Left lung (tissue), 4 donors: ENCODE measurements at regions not wholly inside any gene's neighbourhood (a gene's known extent, or its start where the extent isn't known, plus 50 kb on each side); places are given as distances from the start of the nearest gene placed in this dataset.

Source experiments
- ATAC-seq: fragments of 200-7000 bp; cut with Tn5 transposase; one replicate; pipeline ENCODE4 v1.9.1; 2020; ENCODE audit warnings: moderate library complexity
- DNase-seq, 4 donors: peaks; one replicate each; pipeline ENCODE4 v3.0.0-alpha.2; 2013 to 2020
- H3K27ac ChIP-seq, 2 donors: fragments of 200-600 bp; sonication (generic) in 1 of 2; one replicate each; pipeline versions ENCODE4 v1.5.0 to v1.8.0; 2020 to 2021
- H3K27me3 ChIP-seq, 2 donors: fragments of 200-600 bp; sonication (generic) in 1 of 2; one replicate each; pipeline versions ENCODE4 v1.5.0 to v1.8.0; 2020 to 2021
- H3K36me3 ChIP-seq, 2 donors: fragments of 200-600 bp; sonication (generic) in 1 of 2; one replicate each; pipeline versions ENCODE4 v1.5.0 to v1.8.0; 2020 to 2021
- H3K4me1 ChIP-seq, 2 donors: fragments of 200-600 bp; one replicate each; pipeline ENCODE4 v1.8.0; 2021
- H3K4me3 ChIP-seq, 2 donors: fragments of 200-600 bp; sonication (generic) in 1 of 2; one replicate each; pipeline versions ENCODE4 v1.5.0 to v1.8.0; 2020 to 2021; ENCODE audit warnings: mild to moderate bottlenecking in 1 of 2
- H3K9me3 ChIP-seq, 2 donors: fragments of 200-600 bp; sonication (generic) in 1 of 2; one replicate each; pipeline versions ENCODE4 v1.5.0 to v1.8.0; 2020 to 2021
- intact Hi-C, 2 donors: fragments of 100-400 bp; cut with DNase I; formaldehyde crosslinking; loops; one replicate each; pipeline versions ENCODE4 v1.11.2 to v1.14.2; 2022
- TF ChIP-seq, protein P1 (sequence below), 2 donors: fragments of 200-600 bp; sonication (generic) in 1 of 2; IDR thresholded peaks; one replicate each; pipeline versions ENCODE4 v1.5.0 to v1.8.0; 2021; ENCODE audit warnings: antibody characterized with exemption in 2 of 2
- donor health status: DM: no; HTN: yes; CAD: no.
- donor health status: DM: no; HTN: no; CAD: no.

- H3K9me3 ChIP-seq, result peaks cover 0 to 3% of the 10 kb centered on the region in 2 donors
Measured at GRCh38 chr13:79679334-79679733, 198.4 kb downstream of the NDFIP2 start.

GRCh38 chr13:79678100-79678499 lies 197.1 kb downstream of the NDFIP2 start:
- no peak for ATAC-seq
- peaks cover 0 to 3% of the 10 kb centered on the region in 2 donors for H3K4me1 ChIP-seq
- no peak overlapping the region for H3K27ac ChIP-seq
- H3K36me3 ChIP-seq, result no peaks in the 10 kb centered on the region
- H3K4me3 ChIP-seq, result no peak overlapping the region
- intact Hi-C loops, result no loop called here
- DNase-seq, result no peak
- TF ChIP-seq, protein P1, sequence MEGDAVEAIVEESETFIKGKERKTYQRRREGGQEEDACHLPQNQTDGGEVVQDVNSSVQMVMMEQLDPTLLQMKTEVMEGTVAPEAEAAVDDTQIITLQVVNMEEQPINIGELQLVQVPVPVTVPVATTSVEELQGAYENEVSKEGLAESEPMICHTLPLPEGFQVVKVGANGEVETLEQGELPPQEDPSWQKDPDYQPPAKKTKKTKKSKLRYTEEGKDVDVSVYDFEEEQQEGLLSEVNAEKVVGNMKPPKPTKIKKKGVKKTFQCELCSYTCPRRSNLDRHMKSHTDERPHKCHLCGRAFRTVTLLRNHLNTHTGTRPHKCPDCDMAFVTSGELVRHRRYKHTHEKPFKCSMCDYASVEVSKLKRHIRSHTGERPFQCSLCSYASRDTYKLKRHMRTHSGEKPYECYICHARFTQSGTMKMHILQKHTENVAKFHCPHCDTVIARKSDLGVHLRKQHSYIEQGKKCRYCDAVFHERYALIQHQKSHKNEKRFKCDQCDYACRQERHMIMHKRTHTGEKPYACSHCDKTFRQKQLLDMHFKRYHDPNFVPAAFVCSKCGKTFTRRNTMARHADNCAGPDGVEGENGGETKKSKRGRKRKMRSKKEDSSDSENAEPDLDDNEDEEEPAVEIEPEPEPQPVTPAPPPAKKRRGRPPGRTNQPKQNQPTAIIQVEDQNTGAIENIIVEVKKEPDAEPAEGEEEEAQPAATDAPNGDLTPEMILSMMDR (IDR thresholded peaks at IDR 0.05), result no peak
- H3K27me3 ChIP-seq, result no peaks in the 10 kb centered on the region
- peaks cover 0 to 3% of the 10 kb centered on the region in 2 donors for H3K9me3 ChIP-seq

More at GRCh38 chr13:79679334-79679733, 198.4 kb downstream of the NDFIP2 start:
- no peaks in the 10 kb centered on the region for H3K27me3 ChIP-seq
- no peaks in the 10 kb centered on the region for H3K36me3 ChIP-seq
- intact Hi-C loops, result no loop called here
- TF ChIP-seq, protein P1 (IDR thresholded peaks at IDR 0.05), result peak; percentile 81 to 82
- DNase-seq (peak in 3 of 4 donors; percentile 26 to 67 (median 59)), ATAC-seq (peak; percentile 85)
- no peaks in the 10 kb centered on the region for H3K4me1 ChIP-seq
- no peak overlapping the region for H3K4me3 ChIP-seq
- H3K27ac ChIP-seq, result no peak overlapping the region

- intact Hi-C loops, result no loop called here
- Histone ChIP-seq H3K36me3 (no peaks in the 10 kb centered on the region), H3K4me3 (no peak overlapping the region), H3K27ac (no peak overlapping the region), H3K4me1 (peaks cover 0 to 3% of the 10 kb centered on the region in 2 donors), H3K27me3 (no peaks in the 10 kb centered on the region), H3K9me3 (no peaks in the 10 kb centered on the region)
- peak; percentile 54 for ATAC-seq
- DNase-seq, result no peak
- TF ChIP-seq, protein P1 (IDR thresholded peaks at IDR 0.05), result no peak
Measured at GRCh38 chr13:79675931-79676660, 195.1 kb downstream of the NDFIP2 start.

DNA sequence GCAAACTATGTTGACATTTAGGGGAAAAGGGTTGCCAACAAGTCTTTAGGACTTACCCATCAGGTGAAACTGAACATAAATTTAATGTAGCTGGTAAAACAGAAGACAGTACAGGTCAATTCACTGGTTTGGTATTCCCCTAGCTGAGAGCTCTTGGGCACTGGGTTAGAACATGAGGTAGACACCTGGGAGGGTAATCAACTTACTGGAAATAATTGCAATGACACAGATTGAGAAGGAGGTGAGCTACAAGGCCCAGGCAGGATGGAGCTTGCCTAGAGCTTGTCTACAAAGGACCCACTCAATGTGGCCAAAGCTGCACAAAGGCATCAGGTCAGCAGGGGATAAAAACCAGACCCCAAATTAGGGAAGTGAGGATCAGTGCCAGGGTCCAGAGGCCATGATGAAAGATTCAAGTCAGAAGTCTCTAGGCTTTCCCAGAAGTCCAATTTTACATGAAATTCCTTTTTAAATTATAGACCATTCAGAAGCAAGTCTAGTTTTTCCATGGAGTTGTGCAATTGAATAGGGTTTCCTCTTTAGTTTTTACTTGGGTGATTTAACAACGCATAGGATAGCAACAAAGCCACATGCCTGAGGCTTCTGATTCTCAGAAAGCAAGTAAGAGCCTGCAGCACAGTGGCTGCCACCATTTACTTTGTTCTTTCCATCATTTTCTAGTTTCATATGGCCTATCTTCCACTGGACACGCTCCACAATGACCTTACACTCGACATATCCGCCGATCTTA lies 194.0 kb downstream of the NDFIP2 start:
- Histone ChIP-seq H3K4me3 (no peak overlapping the region), H3K27ac (no peak overlapping the region), H3K9me3 (no peaks in the 10 kb centered on the region), H3K4me1 (peaks cover 0 to 3% of the 10 kb centered on the region in 2 donors), H3K27me3 (no peaks in the 10 kb centered on the region), H3K36me3 (no peaks in the 10 kb centered on the region)
- intact Hi-C loops, result no loop called here
- TF ChIP-seq, protein P1 (IDR thresholded peaks at IDR 0.05), result no peak
- DNase-seq (no peak), ATAC-seq (no peak)

GRCh38 chr13:79673993-79674377 lies 193.0 kb downstream of the NDFIP2 start:
- no peak for ATAC-seq
- TF ChIP-seq, protein P1 (IDR thresholded peaks at IDR 0.05), result no peak
- H3K9me3 ChIP-seq, result no peaks in the 10 kb centered on the region
- no peak overlapping the region for H3K4me3 ChIP-seq
- intact Hi-C loops, result no loop called here
- H3K27ac ChIP-seq, result no peak overlapping the region
- H3K36me3 ChIP-seq, result no peaks in the 10 kb centered on the region
- no peak for DNase-seq
- H3K27me3 ChIP-seq, result no peaks in the 10 kb centered on the region
- peaks cover 0 to 3% of the 10 kb centered on the region in 2 donors for H3K4me1 ChIP-seq
